ENCODE measurements at regions not wholly inside any gene's neighbourhood (a gene's known extent, or its start where the extent isn't known, plus 50 kb on each side); places are given as distances from the start of the nearest gene placed in this dataset.

- H3K4me1 ChIP-seq (ENCODE audit: control insufficient read depth, extremely low read depth, insufficient read depth, low read length): peaks cover 14% of the 10 kb centered on the region
- dilution Hi-C loops (cut with MboI; ENCODE audit: extremely low pct_ligation_motif_present, low sequenced_read_pairs): no loop called here
- DNase-seq (ENCODE audit: low read depth, low spot score) (peak; percentile 14), FAIRE-seq (peak; percentile 44)
- H3K9me1 ChIP-seq (replicated peaks; ENCODE audit: control insufficient read depth, extremely low read depth, insufficient read depth, low read length): no peaks in the 10 kb centered on the region
- H4K20me1 ChIP-seq (replicated peaks; ENCODE audit: control insufficient read depth, extremely low read depth, insufficient read depth, low read length): no peaks in the 10 kb centered on the region
- H3K27ac ChIP-seq (ENCODE audit: insufficient read depth, low read depth, low read length): no peak overlapping the region
- H3K79me2 ChIP-seq (ENCODE audit: control insufficient read depth, insufficient read depth, low read length): no peaks in the 10 kb centered on the region
- H3K9me3 ChIP-seq (replicated peaks; ENCODE audit: control insufficient read depth, insufficient read depth, low read length): no peaks in the 10 kb centered on the region
- no peaks in the 10 kb centered on the region for H3K36me3 ChIP-seq (ENCODE audit: control insufficient read depth in 2 of 2, extremely low read depth in 1 of 2, insufficient read depth in 2 of 2, low read length in 2 of 2)
- no TSS peak for BruUV-seq (replicated peaks)
- no peak overlapping the region for H3K4me3 ChIP-seq (replicated peaks in 1 of 3; ENCODE audit: insufficient read depth in 1 of 3, low read depth in 1 of 3, low read length in 3 of 3)
- ChIA-PET CTCF (no interaction called here), POLR2A (interaction anchor here (0.6 kb wide), 1 partner anchor 15 kb away, joined by 4 read pairs; no protein-coding TSS in a partner anchor)
- no peak overlapping the region for H3K9ac ChIP-seq (replicated peaks; ENCODE audit: extremely low read depth, insufficient read depth, low read length)
- TF ChIP-seq POLR2AphosphoS5 (IDR thresholded peaks at IDR 0.05; ENCODE audit: insufficient read depth, low read depth, low read length): no peak
- TF ChIP-seq FOS (IDR thresholded peaks at IDR 0.05; ENCODE audit: borderline replicate concordance, insufficient read depth, low read length): peak; percentile 84
- no peak for TF ChIP-seq POLR2A (IDR thresholded peaks at IDR 0.05; ENCODE audit: low read depth, low read length)
- intact Hi-C loops (cut with micrococcal nuclease): loop anchor here (1.0 kb wide), 1 partner anchor 25 kb away; no protein-coding TSS in a partner anchor
- H2AFZ ChIP-seq (ENCODE audit: low read depth, low read length): peak overlapping the region; percentile 71
- H3K27me3 ChIP-seq (ENCODE audit: control insufficient read depth in 2 of 2, insufficient read depth in 2 of 2, low read length in 2 of 2): no peaks in the 10 kb centered on the region
- no peak overlapping the region for H3K4me2 ChIP-seq (ENCODE audit: insufficient read depth, low read length)
Measured at GRCh38 chr2:128408349-128409305, 90.0 kb upstream of the HS6ST1 start.

DNA sequence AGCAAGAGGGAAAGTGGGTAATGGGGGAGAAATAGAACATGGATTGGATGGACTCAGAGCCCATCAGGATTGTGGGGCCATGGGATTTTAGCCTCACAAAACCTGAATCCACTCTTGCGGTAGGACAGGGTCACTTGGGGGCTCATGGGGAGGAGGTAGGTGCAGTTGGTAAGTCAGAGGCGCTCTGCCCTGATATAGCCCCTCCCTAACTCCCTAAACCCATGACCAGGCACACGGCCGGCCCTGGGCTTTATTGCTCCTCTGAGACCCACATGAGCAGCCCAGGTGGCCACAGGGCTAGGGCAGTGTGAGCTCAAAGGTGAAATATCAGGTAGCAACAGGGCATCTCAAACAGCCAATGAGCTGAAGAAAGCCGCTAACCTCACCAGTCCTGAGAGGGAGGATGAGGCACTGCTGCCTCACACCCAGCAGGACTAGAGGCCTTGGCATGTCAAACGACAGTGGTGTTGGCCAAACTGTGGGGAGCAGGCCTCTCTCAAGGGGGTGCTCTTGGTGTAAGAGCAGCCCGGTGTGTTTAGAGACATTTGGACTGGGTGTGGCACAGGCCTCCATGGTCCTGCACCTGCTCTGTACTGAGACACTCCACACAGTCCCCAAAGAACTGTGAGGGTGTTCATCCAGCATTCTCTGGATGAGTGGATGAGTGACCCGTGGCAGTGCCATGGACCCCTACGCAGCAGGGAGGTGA lies 90.8 kb upstream of the HS6ST1 start:
- no peak for DNase-seq (ENCODE audit: low read depth, low spot score)
- TF ChIP-seq GATA2 (IDR thresholded peaks at IDR 0.05; ENCODE audit: insufficient read depth, insufficient read length, low read depth, low read length) (no peak), POLR2AphosphoS5 (IDR thresholded peaks at IDR 0.05; ENCODE audit: insufficient read depth, low read depth, low read length) (no peak), EZH2 (IDR thresholded peaks at IDR 0.05; ENCODE audit: borderline replicate concordance, low read depth, low read length, severe bottlenecking) (no peak), JUN (IDR thresholded peaks at IDR 0.05; ENCODE audit: borderline replicate concordance, insufficient read depth, insufficient read length, low read depth) (no peak), MYC (IDR thresholded peaks at IDR 0.05; ENCODE audit: low read depth, low read length) (no peak), FOS (IDR thresholded peaks at IDR 0.05; ENCODE audit: borderline replicate concordance, insufficient read depth, low read length) (no peak), POLR2A (IDR thresholded peaks at IDR 0.05; ENCODE audit: low read depth, low read length) (no peak)
- TF ChIP-seq, protein P1, sequence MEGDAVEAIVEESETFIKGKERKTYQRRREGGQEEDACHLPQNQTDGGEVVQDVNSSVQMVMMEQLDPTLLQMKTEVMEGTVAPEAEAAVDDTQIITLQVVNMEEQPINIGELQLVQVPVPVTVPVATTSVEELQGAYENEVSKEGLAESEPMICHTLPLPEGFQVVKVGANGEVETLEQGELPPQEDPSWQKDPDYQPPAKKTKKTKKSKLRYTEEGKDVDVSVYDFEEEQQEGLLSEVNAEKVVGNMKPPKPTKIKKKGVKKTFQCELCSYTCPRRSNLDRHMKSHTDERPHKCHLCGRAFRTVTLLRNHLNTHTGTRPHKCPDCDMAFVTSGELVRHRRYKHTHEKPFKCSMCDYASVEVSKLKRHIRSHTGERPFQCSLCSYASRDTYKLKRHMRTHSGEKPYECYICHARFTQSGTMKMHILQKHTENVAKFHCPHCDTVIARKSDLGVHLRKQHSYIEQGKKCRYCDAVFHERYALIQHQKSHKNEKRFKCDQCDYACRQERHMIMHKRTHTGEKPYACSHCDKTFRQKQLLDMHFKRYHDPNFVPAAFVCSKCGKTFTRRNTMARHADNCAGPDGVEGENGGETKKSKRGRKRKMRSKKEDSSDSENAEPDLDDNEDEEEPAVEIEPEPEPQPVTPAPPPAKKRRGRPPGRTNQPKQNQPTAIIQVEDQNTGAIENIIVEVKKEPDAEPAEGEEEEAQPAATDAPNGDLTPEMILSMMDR (IDR thresholded peaks at IDR 0.05; ENCODE audit: extremely low read depth in 1 of 2, insufficient read depth in 1 of 2, low read depth in 1 of 2, low read length in 2 of 2): no peak
- TF ChIP-seq, protein P2, sequence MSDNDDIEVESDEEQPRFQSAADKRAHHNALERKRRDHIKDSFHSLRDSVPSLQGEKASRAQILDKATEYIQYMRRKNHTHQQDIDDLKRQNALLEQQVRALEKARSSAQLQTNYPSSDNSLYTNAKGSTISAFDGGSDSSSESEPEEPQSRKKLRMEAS (IDR thresholded peaks at IDR 0.05; ENCODE audit: insufficient read depth, insufficient read length): no peak
- Histone ChIP-seq H3K27me3 (ENCODE audit: control insufficient read depth in 2 of 2, insufficient read depth in 2 of 2, low read length in 2 of 2) (no peaks in the 10 kb centered on the region), H3K4me3 (replicated peaks in 1 of 3; ENCODE audit: insufficient read depth in 1 of 3, low read depth in 1 of 3, low read length in 3 of 3) (no peak overlapping the region), H3K9ac (replicated peaks; ENCODE audit: extremely low read depth, insufficient read depth, low read length) (no peak overlapping the region), H3K9me1 (replicated peaks; ENCODE audit: control insufficient read depth, extremely low read depth, insufficient read depth, low read length) (no peaks in the 10 kb centered on the region), H3K4me1 (ENCODE audit: control insufficient read depth, extremely low read depth, insufficient read depth, low read length) (peaks cover 14% of the 10 kb centered on the region), H2AFZ (ENCODE audit: low read depth, low read length) (peak overlapping the region; percentile 71), H3K36me3 (ENCODE audit: control insufficient read depth in 2 of 2, extremely low read depth in 1 of 2, insufficient read depth in 2 of 2, low read length in 2 of 2) (no peaks in the 10 kb centered on the region), H3K4me2 (ENCODE audit: insufficient read depth, low read length) (no peak overlapping the region), H3K79me2 (ENCODE audit: control insufficient read depth, insufficient read depth, low read length) (no peaks in the 10 kb centered on the region), H3K9me3 (replicated peaks; ENCODE audit: control insufficient read depth, insufficient read depth, low read length) (no peaks in the 10 kb centered on the region), H3K27ac (ENCODE audit: insufficient read depth, low read depth, low read length) (no peak overlapping the region), H4K20me1 (replicated peaks; ENCODE audit: control insufficient read depth, extremely low read depth, insufficient read depth, low read length) (no peaks in the 10 kb centered on the region)
- dilution Hi-C loops (cut with MboI; ENCODE audit: extremely low pct_ligation_motif_present, low sequenced_read_pairs) (no loop called here), intact Hi-C loops (cut with micrococcal nuclease) (loop anchor here (5.0 kb wide), 1 partner anchor 847 kb away; no protein-coding TSS in a partner anchor)
- ChIA-PET CTCF (no interaction called here), POLR2A (no interaction called here)
- BruUV-seq (replicated peaks): no TSS peak
- FAIRE-seq: no peak
